ENCODE measurements at regions not wholly inside any gene's neighbourhood (a gene's known extent, or its start where the extent isn't known, plus 50 kb on each side); places are given as distances from the start of the nearest gene placed in this dataset.

DNA sequence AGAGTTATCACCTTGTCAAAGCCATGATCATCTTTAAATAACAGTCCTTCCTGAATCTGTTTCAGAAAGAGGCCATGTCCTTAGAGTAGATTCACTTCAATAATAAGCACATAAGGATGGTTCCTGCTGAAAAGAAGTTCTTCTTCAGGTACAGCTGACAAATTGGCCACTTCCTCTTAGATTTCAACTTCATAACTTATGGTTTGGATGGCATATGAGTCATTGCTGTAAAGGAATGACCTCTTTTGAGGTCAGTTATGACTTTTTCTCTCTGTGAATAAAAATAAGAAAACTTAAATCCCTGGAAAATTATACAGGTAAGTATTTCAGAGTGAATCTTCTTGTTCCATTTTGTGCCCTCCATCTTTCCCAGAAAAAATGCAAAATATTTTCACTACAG lies 555.3 kb upstream of the ZNF462 start:
- H3K4me1 ChIP-seq, result no peaks in the 10 kb centered on the region
- H3K36me3 ChIP-seq, result no peaks in the 10 kb centered on the region
- H3K9me3 ChIP-seq, result no peaks in the 10 kb centered on the region
- H3K27ac ChIP-seq, result no peak overlapping the region
- H3K27me3 ChIP-seq, result no peaks in the 10 kb centered on the region
- no peak for TF ChIP-seq POLR2A (IDR thresholded peaks at IDR 0.05)
- TF ChIP-seq, protein P1, sequence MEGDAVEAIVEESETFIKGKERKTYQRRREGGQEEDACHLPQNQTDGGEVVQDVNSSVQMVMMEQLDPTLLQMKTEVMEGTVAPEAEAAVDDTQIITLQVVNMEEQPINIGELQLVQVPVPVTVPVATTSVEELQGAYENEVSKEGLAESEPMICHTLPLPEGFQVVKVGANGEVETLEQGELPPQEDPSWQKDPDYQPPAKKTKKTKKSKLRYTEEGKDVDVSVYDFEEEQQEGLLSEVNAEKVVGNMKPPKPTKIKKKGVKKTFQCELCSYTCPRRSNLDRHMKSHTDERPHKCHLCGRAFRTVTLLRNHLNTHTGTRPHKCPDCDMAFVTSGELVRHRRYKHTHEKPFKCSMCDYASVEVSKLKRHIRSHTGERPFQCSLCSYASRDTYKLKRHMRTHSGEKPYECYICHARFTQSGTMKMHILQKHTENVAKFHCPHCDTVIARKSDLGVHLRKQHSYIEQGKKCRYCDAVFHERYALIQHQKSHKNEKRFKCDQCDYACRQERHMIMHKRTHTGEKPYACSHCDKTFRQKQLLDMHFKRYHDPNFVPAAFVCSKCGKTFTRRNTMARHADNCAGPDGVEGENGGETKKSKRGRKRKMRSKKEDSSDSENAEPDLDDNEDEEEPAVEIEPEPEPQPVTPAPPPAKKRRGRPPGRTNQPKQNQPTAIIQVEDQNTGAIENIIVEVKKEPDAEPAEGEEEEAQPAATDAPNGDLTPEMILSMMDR (IDR thresholded peaks at IDR 0.05), result no peak
- H3K4me3 ChIP-seq, result no peak overlapping the region
- no peak for DNase-seq

- Histone ChIP-seq H3K4me1 (no peaks in the 10 kb centered on the region), H3K9me3 (no peaks in the 10 kb centered on the region), H3K27ac (no peak overlapping the region), H3K27me3 (no peaks in the 10 kb centered on the region), H3K4me3 (no peak overlapping the region), H3K36me3 (no peaks in the 10 kb centered on the region)
- TF ChIP-seq POLR2A (IDR thresholded peaks at IDR 0.05), result no peak
- TF ChIP-seq, protein P1 (IDR thresholded peaks at IDR 0.05), result no peak
- DNase-seq, result no peak
These were observed 553.0 kb upstream of the ZNF462 start for GRCh38 chr9:106309925-106310324.

DNA sequence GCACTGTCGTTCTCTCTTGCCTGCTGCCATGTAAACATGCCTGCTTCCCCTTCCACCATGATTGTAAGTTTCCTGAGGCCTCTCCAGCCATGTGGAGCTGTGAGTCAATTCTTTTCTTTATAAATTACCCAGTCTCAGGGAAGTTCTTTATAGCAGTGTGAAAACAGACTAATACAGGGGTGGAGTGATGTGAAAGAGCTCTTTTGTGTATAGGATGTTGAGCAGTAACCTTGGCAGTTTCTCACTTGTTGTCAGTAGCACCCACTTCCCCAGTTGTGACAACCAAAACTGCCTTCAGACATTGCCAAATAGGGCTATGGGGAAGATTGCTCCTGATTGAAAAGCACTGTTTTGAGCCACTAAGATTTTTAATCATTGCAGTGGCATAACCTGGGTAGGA lies 552.2 kb upstream of the ZNF462 start:
- TF ChIP-seq POLR2A (IDR thresholded peaks at IDR 0.05), result no peak
- TF ChIP-seq, protein P1 (IDR thresholded peaks at IDR 0.05), result no peak
- no peak for DNase-seq
- Histone ChIP-seq H3K4me1 (no peaks in the 10 kb centered on the region), H3K4me3 (no peak overlapping the region), H3K9me3 (no peaks in the 10 kb centered on the region), H3K36me3 (no peaks in the 10 kb centered on the region), H3K27ac (no peak overlapping the region), H3K27me3 (no peaks in the 10 kb centered on the region)

GRCh38 chr9:106312906-106313305 lies 550.1 kb upstream of the ZNF462 start:
- no peaks in the 10 kb centered on the region for H3K36me3 ChIP-seq
- TF ChIP-seq, protein P1 (IDR thresholded peaks at IDR 0.05), result no peak
- TF ChIP-seq POLR2A (IDR thresholded peaks at IDR 0.05), result no peak

GRCh38 chr9:106314476-106314875 lies 548.5 kb upstream of the ZNF462 start:
- TF ChIP-seq POLR2A (IDR thresholded peaks at IDR 0.05), result no peak
- TF ChIP-seq, protein P1 (IDR thresholded peaks at IDR 0.05), result no peak
- no peaks in the 10 kb centered on the region for H3K9me3 ChIP-seq
- no peaks in the 10 kb centered on the region for H3K36me3 ChIP-seq
- no peaks in the 10 kb centered on the region for H3K4me1 ChIP-seq
- H3K27ac ChIP-seq, result no peak overlapping the region
- no peak overlapping the region for H3K4me3 ChIP-seq
- no peak for DNase-seq
- H3K27me3 ChIP-seq, result no peaks in the 10 kb centered on the region

More at GRCh38 chr9:106312906-106313305, 550.1 kb upstream of the ZNF462 start:
- H3K9me3 ChIP-seq, result no peaks in the 10 kb centered on the region
- H3K27ac ChIP-seq, result no peak overlapping the region
- H3K4me3 ChIP-seq, result no peak overlapping the region
- no peak for DNase-seq
- no peaks in the 10 kb centered on the region for H3K27me3 ChIP-seq
- no peaks in the 10 kb centered on the region for H3K4me1 ChIP-seq

Data from Peyer's patch (tissue), 4 donors.